IMR-90 (cell line): ENCODE measurements at regions not wholly inside any gene's neighbourhood (a gene's known extent, or its start where the extent isn't known, plus 50 kb on each side); places are given as distances from the start of the nearest gene placed in this dataset.

Experiments
- ATAC-seq: fragments of 200-7000 bp; cut with Tn5 transposase; 2 replicates; pipeline ENCODE4 v1.9.1; 2020; ENCODE audit warnings: low read depth, mild to moderate bottlenecking, moderate library complexity
- BruUV-seq: library from RNA; stranded (reverse); fragments of 400-500 nt; replicated peaks from 2 replicates; lab custom pipeline; 2021; lab: Mats Ljungman, UMichigan
- CTCF ChIA-PET: fragments of 300-600 bp; formaldehyde crosslinking; extraction: SDS; loops from one replicate; lab custom pipeline; 2021; ENCODE audit warnings: antibody characterized with exemption; lab: Yijun Ruan, JAX
- POLR2A ChIA-PET: fragments of 300-600 bp; sonication (Branson Sonifier 250); formaldehyde crosslinking; loops from one replicate; lab custom pipeline; 2022; ENCODE audit warnings: antibody characterized with exemption; ENCODE audit not compliant: unreplicated experiment; lab: Charles Lee
- DNase-seq: peaks from one replicate; pipeline ENCODE4 v3.0.0; 2013
- H2AFZ ChIP-seq: replicated peaks from 2 replicates; pipeline ENCODE3; 2013; ENCODE audit warnings: low read length, mild to moderate bottlenecking; ENCODE audit not compliant: poor library complexity
- H2AK5ac ChIP-seq: 2 replicates; pipeline ENCODE4 v1.6.1; 2013; ENCODE audit warnings: low read depth, low read length, inconsistent platforms
- H2AK9ac ChIP-seq: replicated peaks from 2 replicates; pipeline ENCODE3; 2013; ENCODE audit warnings: mild to moderate bottlenecking, low read depth, low read length, moderate library complexity; ENCODE audit not compliant: poor library complexity
- H2BK120ac ChIP-seq: 2 replicates; pipeline ENCODE4 v1.6.1; 2013; ENCODE audit warnings: low read depth, low read length, inconsistent platforms
- H2BK15ac ChIP-seq: 3 replicates; pipeline ENCODE4 v1.6.1; 2013; ENCODE audit warnings: low read depth, low read length, inconsistent platforms
- H2BK20ac ChIP-seq: 2 replicates; pipeline ENCODE4 v1.6.1; 2013; ENCODE audit warnings: low read depth, mild to moderate bottlenecking, inconsistent platforms, low read length, moderate library complexity
- H2BK5ac ChIP-seq: 2 replicates; pipeline ENCODE4 v1.6.1; 2013; ENCODE audit warnings: mild to moderate bottlenecking, low read depth, low read length, inconsistent platforms; ENCODE audit not compliant: poor library complexity, severe bottlenecking
- H3K14ac ChIP-seq: replicated peaks from 2 replicates; pipeline ENCODE4 v1.6.1; 2013; ENCODE audit warnings: low read depth, low read length, inconsistent platforms
- H3K18ac ChIP-seq: 2 replicates; pipeline ENCODE4 v1.6.1; 2013; ENCODE audit warnings: low read depth, low read length, control low read depth
- H3K23ac ChIP-seq: 2 replicates; pipeline ENCODE4 v1.6.1; 2013; ENCODE audit warnings: low read depth, low read length, inconsistent platforms
- H3K27ac ChIP-seq: 2 replicates; pipeline ENCODE4 v1.5.1; 2013; ENCODE audit warnings: mild to moderate bottlenecking, control low read depth, low read length; ENCODE audit not compliant: insufficient read depth
- H3K27me3 ChIP-seq: 2 replicates; pipeline ENCODE4 v1.6.1; 2013; ENCODE audit warnings: low read length; ENCODE audit not compliant: control insufficient read depth, insufficient read depth
- H3K36me3 ChIP-seq: 2 replicates; pipeline ENCODE4 v1.6.1; 2013; ENCODE audit warnings: low read length, mixed read lengths; ENCODE audit not compliant: control insufficient read depth, insufficient read depth
- H3K4ac ChIP-seq: 2 replicates; pipeline ENCODE4 v1.6.1; 2013; ENCODE audit warnings: low read depth, low read length, inconsistent platforms
- H3K4me1 ChIP-seq: 2 replicates; pipeline ENCODE4 v1.6.1; 2013; ENCODE audit warnings: low read length, mixed read lengths; ENCODE audit not compliant: control insufficient read depth, insufficient read depth
- H3K4me2 ChIP-seq: 2 replicates; pipeline ENCODE4 v1.6.1; 2013; ENCODE audit warnings: low read depth, mild to moderate bottlenecking, control low read depth, low read length, moderate library complexity
- H3K4me3 ChIP-seq: 2 replicates; pipeline ENCODE4 v1.5.1; 2013; ENCODE audit warnings: low read depth, mild to moderate bottlenecking, control low read depth, low read length, moderate library complexity; ENCODE audit not compliant: insufficient read depth
- H3K56ac ChIP-seq: 2 replicates; pipeline ENCODE4 v1.6.1; 2013; ENCODE audit warnings: low read length, inconsistent platforms; ENCODE audit not compliant: insufficient read depth; ENCODE audit errors: extremely low read depth
- H3K79me1 ChIP-seq, 2 experiments: 2 replicates each; pipeline ENCODE4 v1.6.1; 2013; ENCODE audit warnings: low read length in 2 of 2, inconsistent platforms in 1 of 2, low read depth in 1 of 2
- H3K9ac ChIP-seq: 2 replicates; pipeline ENCODE4 v1.6.1; 2013; ENCODE audit warnings: low read depth, low read length, control low read depth
- H3K9me1 ChIP-seq: 2 replicates; pipeline ENCODE4 v1.6.1; 2013; ENCODE audit warnings: low read length, inconsistent platforms; ENCODE audit not compliant: insufficient read depth
- H3K9me3 ChIP-seq: 2 replicates; pipeline ENCODE4 v1.6.1; 2013; ENCODE audit warnings: low read length; ENCODE audit not compliant: control insufficient read depth, insufficient read depth
- H4K20me1 ChIP-seq: 2 replicates; pipeline ENCODE4 v1.6.1; 2013; ENCODE audit warnings: low read length, inconsistent platforms; ENCODE audit not compliant: insufficient read depth
- H4K5ac ChIP-seq: 2 replicates; pipeline ENCODE4 v1.6.1; 2013; ENCODE audit warnings: mild to moderate bottlenecking, low read depth, low read length, control low read depth
- H4K8ac ChIP-seq, 2 experiments: 2 replicates each; pipeline ENCODE4 v1.6.1; 2013; ENCODE audit warnings: low read depth in 2 of 2, low read length in 2 of 2, control low read depth in 1 of 2, inconsistent platforms in 1 of 2
- H4K91ac ChIP-seq: 2 replicates; pipeline ENCODE4 v1.6.1; 2013; ENCODE audit warnings: low read depth, low read length, inconsistent platforms; ENCODE audit not compliant: insufficient read depth
- MAZ ChIP-seq: IDR thresholded peaks from 2 replicates; pipeline ENCODE4 v1.6.1; 2012; ENCODE audit warnings: low read depth, mild to moderate bottlenecking, low read length, improper control_type of control experiment, moderate library complexity, borderline replicate concordance
- NFE2L2 ChIP-seq: fragments of 150-350 bp; IDR thresholded peaks from 2 replicates; pipeline ENCODE4 v1.6.1; 2016; ENCODE audit warnings: low read depth, mild to moderate bottlenecking, low read length
- POLR2A ChIP-seq: IDR thresholded peaks from 2 replicates; pipeline ENCODE4 v1.6.1; 2012; ENCODE audit warnings: mild to moderate bottlenecking, low read depth, low read length
- USF2 ChIP-seq: fragments of 150-350 bp; IDR thresholded peaks from 2 replicates; pipeline ENCODE4 v1.6.1; 2017; ENCODE audit warnings: mild to moderate bottlenecking, antibody characterized with exemption, low read length, low read depth
- WGBS, 2 experiments: methylation state at CpG; one replicate each; pipeline versions ENCODE4 v1.1.5 to v1.1.7; 2013; ENCODE audit warnings: missing lambda C conversion rate in 2 of 2; ENCODE audit not compliant: insufficient read length in 1 of 2; ENCODE audit errors: extremely low coverage in 2 of 2; 5-methylcytosine and 5-hydroxymethylcytosine counted together
- dilution Hi-C: fragments of 300-500 bp; cut with HindIII; formaldehyde crosslinking; loops from one replicate; pipeline ENCODE4 v1.14.3; 2018; ENCODE audit warnings: low sequenced_read_pairs; ENCODE audit not compliant: unreplicated experiment
- in situ Hi-C: fragments of 300-500 bp; cut with MboI; formaldehyde crosslinking; loops from 3 replicates; pipeline ENCODE4 v1.14.3; 2019; ENCODE audit warnings: low sequenced_read_pairs, inconsistent platforms, mixed read lengths
- intact Hi-C: fragments of 100-400 bp; cut with micrococcal nuclease; formaldehyde crosslinking; loops from 2 replicates; pipeline ENCODE4 v1.10.0; 2022

GRCh38 chr2:49318531-49318930 is 164.2 kb upstream of the FSHR start:
- Histone ChIP-seq H3K27me3 (no peaks in the 10 kb centered on the region), H3K27ac (no peak overlapping the region), H2AK9ac (no peak overlapping the region), H3K9ac (no peak overlapping the region), H3K79me1 (no peaks in the 10 kb centered on the region), H2AFZ (no peak overlapping the region), H4K91ac (no peak overlapping the region), H4K5ac (no peak overlapping the region), H4K20me1 (no peaks in the 10 kb centered on the region), H3K9me3 (0 out of 2 replicates have a peak, but pooled peaks cover 3% of the 10 kb centered on the region), H3K9me1 (no peaks in the 10 kb centered on the region), H3K23ac (no peak overlapping the region), H3K56ac (no peak overlapping the region), H4K8ac (no peak overlapping the region), H2BK5ac (no peak overlapping the region), H3K4ac (no peak overlapping the region), H3K14ac (no peak overlapping the region), H3K18ac (no peak overlapping the region), H3K4me1 (no peaks in the 10 kb centered on the region), H2BK20ac (no peak overlapping the region), H2BK120ac (no peak overlapping the region), H3K36me3 (no peaks in the 10 kb centered on the region), H2AK5ac (no peak overlapping the region), H2BK15ac (no peak overlapping the region), H3K4me3 (no peak overlapping the region), H3K4me2 (no peak overlapping the region)
- DNase-seq (no peak), ATAC-seq (no peak)
- in situ Hi-C loops (no loop called here), intact Hi-C loops (no loop called here), dilution Hi-C loops (no loop called here)
- BruUV-seq = no TSS peak
- no peak for TF ChIP-seq NFE2L2
- no peak for TF ChIP-seq MAZ
- no peak for TF ChIP-seq USF2
- no peak for TF ChIP-seq POLR2A
- ChIA-PET CTCF (no interaction called here), POLR2A (no interaction called here)
- no CpG with 5 or more reads among the region's 1 CpG for WGBS, 2 experiments
